Karpas-422 (cell line): ENCODE measurements at regions not wholly inside any gene's neighbourhood (a gene's known extent, or its start where the extent isn't known, plus 50 kb on each side); places are given as distances from the start of the nearest gene placed in this dataset.

ENCODE experiments used
- DNase-seq: peaks from one replicate; pipeline ENCODE4 v3.0.0-alpha.2; 2015
- H2AFZ ChIP-seq: fragments of 200-600 bp; sonication (generic); 2 replicates; pipeline ENCODE4 v1.6.1; 2014; ENCODE audit warnings: antibody characterized with exemption, low read length, mixed read lengths
- H3K27ac ChIP-seq: fragments of 200-600 bp; sonication (generic); 2 replicates; pipeline ENCODE4 v1.5.1; 2014; ENCODE audit warnings: mild to moderate bottlenecking, low read length, moderate library complexity
- H3K27me3 ChIP-seq: fragments of 200-600 bp; sonication (generic); 2 replicates; pipeline ENCODE4 v1.6.1; 2014; ENCODE audit warnings: low read length, mixed read lengths
- H3K36me3 ChIP-seq: fragments of 200-600 bp; sonication (generic); 2 replicates; pipeline ENCODE4 v1.6.1; 2014; ENCODE audit warnings: low read length, mixed read lengths; ENCODE audit not compliant: insufficient read depth
- H3K4me1 ChIP-seq: fragments of 200-600 bp; sonication (generic); 2 replicates; pipeline ENCODE4 v1.6.1; 2014; ENCODE audit warnings: mild to moderate bottlenecking, low read length, mixed read lengths
- H3K4me2 ChIP-seq: fragments of 200-600 bp; sonication (generic); 2 replicates; pipeline ENCODE4 v1.6.1; 2014; ENCODE audit warnings: low read length, low read depth, mild to moderate bottlenecking; ENCODE audit not compliant: poor library complexity, severe bottlenecking
- H3K4me3 ChIP-seq: fragments of 200-600 bp; sonication (generic); 2 replicates; pipeline ENCODE4 v1.5.1; 2014; ENCODE audit warnings: mild to moderate bottlenecking, antibody characterized with exemption, low read length, mixed read lengths
- H3K79me2 ChIP-seq: fragments of 200-600 bp; sonication (generic); 2 replicates; pipeline ENCODE4 v1.6.1; 2014; ENCODE audit warnings: mild to moderate bottlenecking, low read length, mixed read lengths
- H3K9ac ChIP-seq: fragments of 200-600 bp; sonication (generic); 2 replicates; pipeline ENCODE4 v1.6.0; 2014; ENCODE audit warnings: low read length
- H3K9me2 ChIP-seq: fragments of 200-600 bp; sonication (generic), shearing (Covaris generic); replicated peaks from 2 replicates; pipeline ENCODE4 v1.6.0; 2014; ENCODE audit warnings: mild to moderate bottlenecking, low read length, moderate library complexity; ENCODE audit not compliant: insufficient read depth
- H3K9me3 ChIP-seq: fragments of 300-700, 200-600 bp; sonication (generic); 2 replicates; pipeline ENCODE4 v1.6.1; 2014; ENCODE audit warnings: low read length, mixed read lengths
- H4K20me1 ChIP-seq: fragments of 200-600 bp; sonication (generic); 2 replicates; pipeline ENCODE4 v1.6.1; 2014; ENCODE audit warnings: mild to moderate bottlenecking, antibody characterized with exemption, low read length, low read depth; ENCODE audit not compliant: insufficient read depth

DNA sequence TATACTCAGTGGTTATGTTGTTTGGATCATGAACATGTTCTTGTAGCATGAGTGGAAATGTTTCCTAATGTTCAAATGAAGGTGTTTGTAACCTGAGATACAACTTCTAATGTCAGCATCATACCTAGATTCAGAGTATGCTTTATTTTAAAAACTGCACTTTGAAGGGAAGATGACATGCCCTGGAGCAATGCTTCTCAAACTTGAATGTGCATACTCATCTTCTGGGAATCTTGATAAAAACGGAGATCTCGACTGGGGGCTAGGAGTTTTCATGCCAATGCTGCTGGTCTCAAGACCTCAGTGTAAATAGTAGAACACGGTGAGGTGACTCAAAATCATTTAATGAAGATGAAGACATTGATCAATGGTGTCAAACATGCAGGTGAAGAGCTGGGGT, 440.0 kb upstream of the NOX3 start:
- Histone ChIP-seq H2AFZ (no peak overlapping the region), H3K4me3 (no peak overlapping the region), H4K20me1 (no peaks in the 10 kb centered on the region), H3K27ac (no peak overlapping the region), H3K79me2 (no peaks in the 10 kb centered on the region), H3K9me2 (no peaks in the 10 kb centered on the region), H3K36me3 (no peaks in the 10 kb centered on the region), H3K4me2 (no peak overlapping the region), H3K9ac (no peak overlapping the region), H3K9me3 (no peaks in the 10 kb centered on the region), H3K4me1 (no peaks in the 10 kb centered on the region), H3K27me3 (no peaks in the 10 kb centered on the region)
- no peak for DNase-seq

DNA sequence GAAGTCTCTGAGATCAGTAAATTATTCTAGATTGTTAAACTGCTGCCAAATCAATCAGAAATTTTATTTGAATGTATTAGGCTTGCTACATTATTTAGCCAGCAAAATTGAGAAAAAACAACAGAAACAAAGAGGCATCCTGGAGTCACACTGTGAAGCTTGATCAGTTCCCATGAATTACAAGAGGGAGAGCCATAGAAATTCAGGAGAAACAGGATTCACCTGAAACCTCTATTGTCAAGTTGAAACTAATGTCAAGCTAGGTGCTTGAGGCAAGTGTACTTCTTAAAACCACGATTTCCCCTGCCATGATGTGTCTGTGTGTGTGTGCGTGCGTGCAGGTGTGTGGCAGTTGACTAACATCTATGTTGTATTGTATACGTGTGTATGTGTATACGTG, 439.1 kb upstream of the NOX3 start:
- H3K9me2 ChIP-seq, result no peaks in the 10 kb centered on the region
- H3K27ac ChIP-seq, result no peak overlapping the region
- H3K79me2 ChIP-seq, result no peaks in the 10 kb centered on the region
- H3K9ac ChIP-seq, result no peak overlapping the region
- no peaks in the 10 kb centered on the region for H3K9me3 ChIP-seq
- no peaks in the 10 kb centered on the region for H4K20me1 ChIP-seq
- no peak overlapping the region for H2AFZ ChIP-seq
- H3K36me3 ChIP-seq, result no peaks in the 10 kb centered on the region
- H3K4me1 ChIP-seq, result no peaks in the 10 kb centered on the region
- DNase-seq, result no peak
- no peaks in the 10 kb centered on the region for H3K27me3 ChIP-seq
- H3K4me3 ChIP-seq, result no peak overlapping the region
- H3K4me2 ChIP-seq, result no peak overlapping the region

DNA sequence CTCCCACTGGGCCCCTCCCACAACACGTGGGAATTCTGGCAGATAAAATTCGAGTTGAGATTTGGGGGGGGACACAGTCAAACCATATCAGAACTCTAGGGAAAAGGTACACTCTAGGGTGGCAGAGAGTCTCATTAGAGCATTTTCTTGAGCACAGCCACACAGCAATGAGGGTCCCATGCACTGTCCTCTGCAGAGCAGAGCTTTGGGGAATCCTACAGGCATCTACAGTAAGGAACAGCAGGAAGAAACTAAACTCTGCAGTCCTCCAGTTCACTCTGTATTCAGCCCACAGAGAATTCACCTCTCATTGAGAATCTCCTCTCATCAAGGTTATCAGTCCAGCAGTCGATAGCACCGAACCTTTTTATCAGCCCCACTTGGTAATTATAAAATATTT, 438.6 kb upstream of the NOX3 start:
- H2AFZ ChIP-seq, result no peak overlapping the region
- no peak overlapping the region for H3K4me2 ChIP-seq
- no peak overlapping the region for H3K4me3 ChIP-seq
- no peak overlapping the region for H3K27ac ChIP-seq
- no peaks in the 10 kb centered on the region for H3K27me3 ChIP-seq
- no peaks in the 10 kb centered on the region for H3K36me3 ChIP-seq
- DNase-seq, result no peak
- H3K4me1 ChIP-seq, result no peaks in the 10 kb centered on the region
- H3K9ac ChIP-seq, result no peak overlapping the region
- no peaks in the 10 kb centered on the region for H3K9me3 ChIP-seq
- no peaks in the 10 kb centered on the region for H3K9me2 ChIP-seq
- no peaks in the 10 kb centered on the region for H3K79me2 ChIP-seq
- H4K20me1 ChIP-seq, result no peaks in the 10 kb centered on the region

DNA sequence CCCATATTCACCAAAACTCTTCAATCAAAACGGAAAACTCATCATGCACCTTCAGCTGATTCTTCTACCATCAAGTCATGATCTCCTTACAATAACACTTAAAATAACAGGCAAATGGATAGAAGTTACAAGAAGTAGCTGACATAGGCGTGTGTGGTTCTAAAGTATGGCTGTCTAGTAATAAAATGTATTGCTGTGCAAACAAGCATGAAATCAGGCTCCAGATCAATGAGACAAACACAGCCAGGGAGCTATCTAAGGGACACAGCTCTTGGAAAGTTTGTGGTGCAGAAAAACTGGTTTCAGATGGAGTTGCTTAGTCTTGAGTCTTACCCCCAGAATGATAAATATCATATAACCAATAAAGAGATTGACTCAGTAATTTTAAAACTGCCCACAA, 434.8 kb upstream of the NOX3 start:
- Histone ChIP-seq H4K20me1 (no peaks in the 10 kb centered on the region), H3K4me2 (no peak overlapping the region), H3K9me3 (no peaks in the 10 kb centered on the region), H3K4me3 (no peak overlapping the region), H3K79me2 (no peaks in the 10 kb centered on the region), H3K36me3 (no peaks in the 10 kb centered on the region), H3K9me2 (no peaks in the 10 kb centered on the region), H3K4me1 (no peaks in the 10 kb centered on the region), H3K27ac (no peak overlapping the region), H2AFZ (no peak overlapping the region), H3K9ac (no peak overlapping the region), H3K27me3 (no peaks in the 10 kb centered on the region)
- no peak for DNase-seq

- H3K9me2 ChIP-seq, result no peaks in the 10 kb centered on the region
- no peaks in the 10 kb centered on the region for H3K4me1 ChIP-seq
- H3K9me3 ChIP-seq, result no peaks in the 10 kb centered on the region
- H2AFZ ChIP-seq, result no peak overlapping the region
- no peak overlapping the region for H3K4me2 ChIP-seq
- no peaks in the 10 kb centered on the region for H3K27me3 ChIP-seq
- H3K9ac ChIP-seq, result no peak overlapping the region
- no peaks in the 10 kb centered on the region for H3K36me3 ChIP-seq
- H3K4me3 ChIP-seq, result no peak overlapping the region
- H3K79me2 ChIP-seq, result no peaks in the 10 kb centered on the region
- H4K20me1 ChIP-seq, result no peaks in the 10 kb centered on the region
- no peak for DNase-seq
- no peak overlapping the region for H3K27ac ChIP-seq
Observed at GRCh38 chr6:155889410-155889809, 433.8 kb upstream of the NOX3 start.

- Histone ChIP-seq H2AFZ (no peak overlapping the region), H3K27ac (no peak overlapping the region), H4K20me1 (no peaks in the 10 kb centered on the region), H3K36me3 (no peaks in the 10 kb centered on the region), H3K4me3 (no peak overlapping the region), H3K9me3 (no peaks in the 10 kb centered on the region), H3K27me3 (no peaks in the 10 kb centered on the region), H3K9ac (no peak overlapping the region), H3K4me1 (no peaks in the 10 kb centered on the region), H3K9me2 (no peaks in the 10 kb centered on the region), H3K79me2 (no peaks in the 10 kb centered on the region), H3K4me2 (no peak overlapping the region)
- DNase-seq, result no peak
Observed at GRCh38 chr6:155887421-155887820, 431.8 kb upstream of the NOX3 start.

GRCh38 chr6:155883741-155884140, 428.1 kb upstream of the NOX3 start:
- Histone ChIP-seq H3K9me2 (no peaks in the 10 kb centered on the region), H3K4me2 (no peak overlapping the region), H2AFZ (no peak overlapping the region)

DNA sequence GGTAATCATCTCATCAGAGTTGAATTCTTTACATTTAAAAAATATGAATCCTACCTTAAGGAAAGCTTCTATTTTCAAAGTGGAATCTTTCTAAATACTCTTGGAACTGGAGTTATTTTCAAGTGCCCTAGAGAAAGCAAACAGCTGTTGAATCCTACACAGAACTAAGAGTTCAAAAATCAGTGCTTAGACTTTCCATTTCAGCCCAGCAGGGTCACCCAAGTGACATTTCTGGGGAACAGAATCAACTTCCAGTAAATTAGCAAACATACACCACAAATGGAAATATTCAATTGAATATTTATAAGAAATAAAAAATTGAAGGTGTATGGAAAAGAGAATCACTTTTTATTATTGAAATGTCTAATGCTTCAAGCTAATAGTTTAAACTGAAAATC, 427.7 kb upstream of the NOX3 start:
- no peak overlapping the region for H3K4me3 ChIP-seq
- H3K79me2 ChIP-seq, result no peaks in the 10 kb centered on the region
- no peak for DNase-seq
- no peaks in the 10 kb centered on the region for H3K9me3 ChIP-seq
- H3K27ac ChIP-seq, result no peak overlapping the region
- H3K9me2 ChIP-seq, result no peaks in the 10 kb centered on the region
- no peak overlapping the region for H3K9ac ChIP-seq
- H3K36me3 ChIP-seq, result no peaks in the 10 kb centered on the region
- no peaks in the 10 kb centered on the region for H3K27me3 ChIP-seq
- no peaks in the 10 kb centered on the region for H3K4me1 ChIP-seq
- H2AFZ ChIP-seq, result no peak overlapping the region
- no peaks in the 10 kb centered on the region for H4K20me1 ChIP-seq
- no peak overlapping the region for H3K4me2 ChIP-seq

More at GRCh38 chr6:155883741-155884140, 428.1 kb upstream of the NOX3 start:
- Histone ChIP-seq H3K36me3 (no peaks in the 10 kb centered on the region), H3K27ac (no peak overlapping the region), H3K27me3 (no peaks in the 10 kb centered on the region), H4K20me1 (no peaks in the 10 kb centered on the region), H3K9ac (no peak overlapping the region), H3K4me1 (no peaks in the 10 kb centered on the region), H3K4me3 (no peak overlapping the region), H3K79me2 (no peaks in the 10 kb centered on the region), H3K9me3 (no peaks in the 10 kb centered on the region)
- DNase-seq, result no peak
